ENCODE measurements at regions not wholly inside any gene's neighbourhood (a gene's known extent, or its start where the extent isn't known, plus 50 kb on each side); places are given as distances from the start of the nearest gene placed in this dataset.

GRCh38 chr10:108904163-108904838 lies 1019.0 kb downstream of the XPNPEP1 start:
- no peak for TF ChIP-seq CTCF (IDR thresholded peaks at IDR 0.05; ENCODE audit: insufficient read depth, low read length, poor library complexity, severe bottlenecking)
- H3K36me3 ChIP-seq (ENCODE audit: control insufficient read depth, insufficient read depth, low read length): no peaks in the 10 kb centered on the region
- DNase-seq (ENCODE audit: low read depth): no peak

GRCh38 chr10:108902619-108903285 lies 1020.6 kb downstream of the XPNPEP1 start:
- no peaks in the 10 kb centered on the region for H3K27me3 ChIP-seq (ENCODE audit: control insufficient read depth, insufficient read depth, low read length)
- no peaks in the 10 kb centered on the region for H3K36me3 ChIP-seq (ENCODE audit: control insufficient read depth, insufficient read depth, low read length)
- H3K4me3 ChIP-seq (ENCODE audit: low read depth, low read length): no peak overlapping the region
- no peak for TF ChIP-seq CTCF (IDR thresholded peaks at IDR 0.05; ENCODE audit: insufficient read depth, low read length, poor library complexity, severe bottlenecking)
- no peak for DNase-seq (ENCODE audit: low read depth)

More at GRCh38 chr10:108904163-108904838, 1019.0 kb downstream of the XPNPEP1 start:
- Histone ChIP-seq H3K27me3 (ENCODE audit: control insufficient read depth, insufficient read depth, low read length) (no peaks in the 10 kb centered on the region), H3K4me3 (ENCODE audit: low read depth, low read length) (no peak overlapping the region)

- no peak for TF ChIP-seq CTCF (IDR thresholded peaks at IDR 0.05; ENCODE audit: insufficient read depth, low read length, poor library complexity, severe bottlenecking)
- no peak for DNase-seq (ENCODE audit: low read depth)
- Histone ChIP-seq H3K27me3 (ENCODE audit: control insufficient read depth, insufficient read depth, low read length) (no peaks in the 10 kb centered on the region), H3K4me3 (ENCODE audit: low read depth, low read length) (no peak overlapping the region), H3K36me3 (ENCODE audit: control insufficient read depth, insufficient read depth, low read length) (no peaks in the 10 kb centered on the region)
Measured at GRCh38 chr10:108901781-108902618, 1021.3 kb downstream of the XPNPEP1 start.

- no peaks in the 10 kb centered on the region for H3K27me3 ChIP-seq (ENCODE audit: control insufficient read depth, insufficient read depth, low read length)
- TF ChIP-seq CTCF (IDR thresholded peaks at IDR 0.05; ENCODE audit: insufficient read depth, low read length, poor library complexity, severe bottlenecking): no peak
- no peaks in the 10 kb centered on the region for H3K36me3 ChIP-seq (ENCODE audit: control insufficient read depth, insufficient read depth, low read length)
- DNase-seq (ENCODE audit: low read depth): no peak
- no peak overlapping the region for H3K4me3 ChIP-seq (ENCODE audit: low read depth, low read length)
Measured at GRCh38 chr10:108899670-108900069, 1023.6 kb downstream of the XPNPEP1 start.

GRCh38 chr10:108894402-108895301 lies 1028.7 kb downstream of the XPNPEP1 start:
- TF ChIP-seq CTCF (IDR thresholded peaks at IDR 0.05; ENCODE audit: insufficient read depth, low read length, poor library complexity, severe bottlenecking): no peak
- no peak for DNase-seq (ENCODE audit: low read depth)
- Histone ChIP-seq H3K36me3 (ENCODE audit: control insufficient read depth, insufficient read depth, low read length) (no peaks in the 10 kb centered on the region), H3K4me3 (ENCODE audit: low read depth, low read length) (no peak overlapping the region), H3K27me3 (ENCODE audit: control insufficient read depth, insufficient read depth, low read length) (no peaks in the 10 kb centered on the region)
